GM12891 (cell line): ENCODE measurements at regions not wholly inside any gene's neighbourhood (a gene's known extent, or its start where the extent isn't known, plus 50 kb on each side); places are given as distances from the start of the nearest gene placed in this dataset.

Experiments
- PAX5 ChIP-seq: IDR thresholded peaks from 2 replicates; pipeline ENCODE4 v1.6.1; 2011; ENCODE audit warnings: low read length, moderate library complexity, mild to moderate bottlenecking; ENCODE audit not compliant: insufficient read depth, severe bottlenecking
- POLR2A ChIP-seq: IDR thresholded peaks from 2 replicates; pipeline ENCODE4 v1.6.1; 2011; ENCODE audit warnings: low read depth, low read length, control low read depth
- POLR2AphosphoS5 ChIP-seq: IDR thresholded peaks from 2 replicates; pipeline ENCODE4 v1.6.1; 2011; ENCODE audit warnings: low read depth, low read length, control low read depth
- POU2F2 ChIP-seq: IDR thresholded peaks from 2 replicates; pipeline ENCODE4 v1.6.1; 2011; ENCODE audit warnings: low read depth, mild to moderate bottlenecking, control low read depth, low read length, moderate library complexity
- SPI1 ChIP-seq: IDR thresholded peaks from 2 replicates; pipeline ENCODE4 v1.6.1; 2011; ENCODE audit warnings: low read depth, low read length, control low read depth
- TAF1 ChIP-seq: IDR thresholded peaks from 2 replicates; pipeline ENCODE4 v1.6.1; 2011; ENCODE audit warnings: low read depth, low read length, control low read depth

GRCh38 chr6:27550692-27551091, 77.8 kb upstream of the ZNF184 start:
- TF ChIP-seq TAF1 (no peak), POLR2A (no peak), POLR2AphosphoS5 (no peak), SPI1 (no peak), PAX5 (no peak), POU2F2 (no peak)
